CMK (cell line): ENCODE measurements at regions not wholly inside any gene's neighbourhood (a gene's known extent, or its start where the extent isn't known, plus 50 kb on each side); places are given as distances from the start of the nearest gene placed in this dataset.

ENCODE experiments used
- DNase-seq: peaks from one replicate; pipeline ENCODE4 v3.0.0-alpha.2; 2010; ENCODE audit warnings: low read depth

- no peak for DNase-seq
Measured at GRCh38 chr4:27184508-27185155, 324.0 kb downstream of the STIM2 start.

GRCh38 chr4:27186710-27187109 lies 326.1 kb downstream of the STIM2 start:
- DNase-seq: no peak

GRCh38 chr4:27187786-27188185 lies 327.1 kb downstream of the STIM2 start:
- DNase-seq: no peak

- no peak for DNase-seq
Measured at GRCh38 chr4:27189683-27190082, 329.0 kb downstream of the STIM2 start.

- no peak for DNase-seq
Measured at GRCh38 chr4:27191592-27191991, 331.0 kb downstream of the STIM2 start.

- DNase-seq: no peak
Measured at GRCh38 chr4:27194599-27195176, 334.0 kb downstream of the STIM2 start.

GRCh38 chr4:27198246-27198645 lies 337.6 kb downstream of the STIM2 start:
- DNase-seq: no peak

GRCh38 chr4:27198971-27199370 lies 338.3 kb downstream of the STIM2 start:
- no peak for DNase-seq

GRCh38 chr4:27206009-27206408 lies 345.4 kb downstream of the STIM2 start:
- DNase-seq: no peak

GRCh38 chr4:27210956-27211355 lies 350.3 kb downstream of the STIM2 start:
- no peak for DNase-seq

- no peak for DNase-seq
Measured at GRCh38 chr4:27214010-27214409, 353.4 kb downstream of the STIM2 start.

- no peak for DNase-seq
Measured at GRCh38 chr4:27215220-27215826, 354.7 kb downstream of the STIM2 start.

GRCh38 chr4:27217261-27217769 lies 356.7 kb downstream of the STIM2 start:
- DNase-seq: no peak

- DNase-seq: no peak
Measured at GRCh38 chr4:27218013-27218412, 357.4 kb downstream of the STIM2 start.

- no peak for DNase-seq
Measured at GRCh38 chr4:27223326-27223725, 362.7 kb downstream of the STIM2 start.

- DNase-seq: no peak
Measured at GRCh38 chr4:27233531-27233930, 372.9 kb downstream of the STIM2 start.

GRCh38 chr4:27234306-27234899 lies 373.8 kb downstream of the STIM2 start:
- no peak for DNase-seq

GRCh38 chr4:27239641-27240040 lies 379.0 kb downstream of the STIM2 start:
- DNase-seq: no peak

- no peak for DNase-seq
Measured at GRCh38 chr4:27242217-27242616, 381.6 kb downstream of the STIM2 start.

- DNase-seq: no peak
Measured at GRCh38 chr4:27245216-27245615, 384.6 kb downstream of the STIM2 start.

GRCh38 chr4:27248829-27249228 lies 388.2 kb downstream of the STIM2 start:
- no peak for DNase-seq

GRCh38 chr4:27251771-27252170 lies 391.1 kb downstream of the STIM2 start:
- no peak for DNase-seq

- DNase-seq: no peak
Measured at GRCh38 chr4:27267339-27267969, 406.8 kb downstream of the STIM2 start.
